Activated CD8-positive, alpha-beta memory T cell treated with anti-CD3 and anti-CD28 coated beads for 36 hours (primary cell): ENCODE measurements at regions not wholly inside any gene's neighbourhood (a gene's known extent, or its start where the extent isn't known, plus 50 kb on each side); places are given as distances from the start of the nearest gene placed in this dataset.

ENCODE experiments used
- CTCF ChIA-PET: fragments of 350-600 bp; sonication (Branson Sonifier 250); formaldehyde crosslinking; loops from one replicate; lab custom pipeline; 2021; ENCODE audit warnings: antibody characterized with exemption; lab: Charles Lee
- POLR2A ChIA-PET: fragments of 350-600 bp; sonication (Branson Sonifier 250); formaldehyde crosslinking; loops from one replicate; lab custom pipeline; 2021; ENCODE audit warnings: antibody characterized with exemption; lab: Charles Lee

DNA sequence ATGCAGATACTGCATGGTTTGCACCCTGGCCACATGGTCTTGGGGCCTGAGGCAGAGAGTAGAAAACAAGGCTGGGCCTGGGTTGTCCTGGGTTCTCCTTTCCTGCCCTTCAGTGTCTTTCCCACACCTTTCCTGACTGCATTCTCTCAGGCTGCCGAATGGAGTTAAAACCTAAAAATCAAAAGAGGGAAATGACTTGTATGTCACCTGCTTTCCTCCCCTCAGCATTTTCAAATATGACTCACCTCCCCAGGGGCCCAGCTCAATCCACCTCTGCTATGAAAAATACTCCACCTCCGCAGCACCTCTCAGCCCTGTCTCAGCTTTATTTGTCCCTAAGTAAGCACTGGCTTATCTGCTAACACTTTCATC is 457.8 kb upstream of the MEX3C start:
- POLR2A ChIA-PET, result no interaction called here
- CTCF ChIA-PET, result no interaction called here

DNA sequence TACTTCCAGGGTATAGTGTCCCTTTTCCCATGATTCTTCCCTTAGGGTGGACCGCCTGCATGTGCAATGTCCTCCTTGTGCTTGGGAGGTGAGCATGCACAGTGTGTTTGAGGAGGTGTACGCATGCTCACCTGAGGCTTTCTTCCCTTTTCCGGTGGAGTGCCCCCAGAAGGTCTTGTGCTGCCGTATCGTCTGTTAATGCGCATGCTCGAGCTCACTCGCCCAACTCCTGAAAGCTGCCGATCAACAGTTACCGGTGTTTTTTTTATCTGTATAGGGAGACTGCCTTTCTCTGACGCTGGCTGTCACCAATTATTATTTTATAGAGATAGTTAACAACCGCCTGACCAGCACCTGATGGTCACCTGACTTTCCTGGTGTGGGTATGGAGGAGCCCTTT is 458.8 kb upstream of the MEX3C start:
- ChIA-PET CTCF (no interaction called here), POLR2A (no interaction called here)

DNA sequence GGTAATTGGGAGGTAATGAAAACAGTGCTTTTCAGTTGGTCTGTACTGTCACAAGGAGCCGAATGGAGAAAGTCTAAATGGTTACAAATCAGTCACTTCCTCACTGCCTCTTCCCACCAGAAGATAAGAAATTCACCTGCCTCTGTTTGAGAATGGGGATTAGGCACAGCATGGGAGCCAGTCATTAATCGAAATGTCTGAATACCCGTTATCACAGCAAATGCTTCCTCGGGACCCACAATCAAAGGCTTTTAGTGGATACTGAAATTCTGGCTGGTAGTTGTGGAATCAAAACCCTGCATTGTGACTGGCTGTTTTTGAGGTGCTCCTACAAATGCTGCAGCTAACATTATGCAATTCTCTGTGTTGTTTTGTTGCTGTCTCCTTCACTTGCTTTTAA is 461.0 kb upstream of the MEX3C start:
- ChIA-PET POLR2A (no interaction called here), CTCF (no interaction called here)

DNA sequence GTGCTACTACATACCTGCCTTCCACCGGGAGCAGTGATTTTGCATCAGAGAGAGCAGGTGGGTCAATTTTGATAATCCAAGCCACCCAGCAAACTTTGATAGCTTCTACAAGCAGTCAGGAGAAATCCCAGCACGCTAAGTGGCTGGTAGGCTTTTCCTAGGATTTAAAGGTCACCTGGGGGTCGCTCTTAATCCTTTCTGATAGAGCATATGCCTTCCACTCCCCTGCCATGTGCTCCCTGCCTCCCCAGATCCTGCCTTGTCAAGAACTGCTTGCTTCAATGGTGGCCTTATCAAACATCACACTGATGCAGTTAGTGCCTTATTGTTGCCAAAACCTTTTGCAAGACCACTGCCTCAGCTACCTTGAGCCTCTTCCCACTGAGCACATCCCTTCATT is 462.3 kb upstream of the MEX3C start:
- POLR2A ChIA-PET, result no interaction called here
- CTCF ChIA-PET, result no interaction called here

DNA sequence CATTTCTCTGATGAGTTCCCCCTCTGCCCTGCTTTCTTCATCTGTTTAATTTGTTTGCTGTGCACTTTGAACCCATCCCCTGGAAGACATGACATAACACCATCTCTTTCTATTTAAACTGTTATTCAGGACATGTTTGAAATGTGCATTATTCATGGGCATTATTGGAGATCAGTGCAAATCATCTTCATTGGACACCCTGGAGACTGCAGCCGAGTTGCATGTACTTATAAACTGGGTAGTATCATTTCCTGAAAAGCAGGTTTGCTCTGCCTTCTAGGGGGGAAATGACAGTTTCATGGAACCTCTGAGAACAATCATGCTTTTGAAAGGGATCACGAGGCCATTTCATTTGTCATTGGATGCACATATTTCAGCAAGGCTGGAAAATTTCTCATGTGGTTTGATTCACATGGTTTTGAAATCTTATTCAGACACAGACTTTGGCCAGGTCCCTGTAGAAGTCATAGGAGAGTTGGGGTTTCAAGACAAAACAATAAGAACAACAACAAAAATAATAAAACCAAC is 462.8 kb upstream of the MEX3C start:
- ChIA-PET POLR2A (no interaction called here), CTCF (no interaction called here)

DNA sequence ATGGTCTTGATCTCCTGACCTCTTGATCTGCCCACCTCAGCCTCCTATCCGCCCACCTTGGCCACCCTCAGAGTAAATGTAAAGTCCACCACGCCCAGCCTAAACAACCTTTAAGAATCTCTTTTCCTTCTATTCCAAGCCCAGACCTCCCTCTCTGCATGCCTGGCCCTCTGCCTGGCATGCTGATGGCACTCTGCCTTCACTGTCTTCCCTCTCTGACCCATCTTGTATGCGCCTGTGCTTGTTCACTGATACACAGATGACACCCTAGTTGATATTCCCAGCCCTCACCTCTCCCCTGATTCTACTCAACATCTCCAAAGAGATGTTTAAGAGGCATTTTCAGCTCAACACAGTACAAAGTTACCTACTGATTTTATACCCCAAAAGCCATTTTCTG is 466.8 kb upstream of the MEX3C start:
- ChIA-PET POLR2A (no interaction called here), CTCF (no interaction called here)

DNA sequence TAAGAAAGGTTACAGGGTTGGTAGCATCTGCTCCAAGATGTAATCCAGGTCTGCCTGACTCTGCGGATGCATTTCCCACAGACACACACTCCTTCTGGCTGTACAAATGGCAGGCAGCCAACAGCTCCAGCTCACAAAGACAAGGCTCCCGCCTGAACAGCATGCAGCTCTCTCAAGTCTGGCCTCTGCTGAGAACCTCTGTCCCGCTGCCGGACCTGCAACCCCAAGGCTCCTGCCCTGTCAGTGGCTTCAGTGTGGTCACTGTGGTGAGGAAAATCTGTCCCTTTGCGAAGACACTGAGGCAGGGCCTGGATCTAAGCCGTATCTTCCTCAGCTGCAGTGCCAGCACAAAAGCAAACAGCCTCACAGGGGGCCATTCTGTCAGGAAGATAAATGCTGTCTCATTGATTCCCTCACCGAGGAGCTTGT is 469.3 kb upstream of the MEX3C start:
- POLR2A ChIA-PET, result no interaction called here
- CTCF ChIA-PET, result no interaction called here

DNA sequence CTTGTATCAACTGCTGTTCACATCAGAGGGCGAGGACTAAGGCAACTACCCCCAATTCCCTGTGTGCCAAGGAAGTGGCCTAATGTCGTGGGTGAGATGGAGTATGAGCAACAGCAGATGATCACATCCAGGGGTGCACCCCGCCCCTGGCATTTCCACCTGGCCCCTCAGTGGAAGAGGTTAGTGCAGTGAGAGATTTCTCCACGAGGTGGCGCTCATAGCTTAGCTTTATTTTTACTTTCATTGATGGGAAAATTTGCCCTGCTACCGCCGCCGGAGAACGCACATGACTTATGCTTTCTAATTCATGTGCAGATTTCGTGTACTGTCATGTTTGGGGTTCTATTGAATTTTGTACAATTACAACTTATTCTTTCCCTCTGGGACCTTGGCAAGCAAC is 470.6 kb upstream of the MEX3C start:
- CTCF ChIA-PET, result no interaction called here
- POLR2A ChIA-PET, result no interaction called here

DNA sequence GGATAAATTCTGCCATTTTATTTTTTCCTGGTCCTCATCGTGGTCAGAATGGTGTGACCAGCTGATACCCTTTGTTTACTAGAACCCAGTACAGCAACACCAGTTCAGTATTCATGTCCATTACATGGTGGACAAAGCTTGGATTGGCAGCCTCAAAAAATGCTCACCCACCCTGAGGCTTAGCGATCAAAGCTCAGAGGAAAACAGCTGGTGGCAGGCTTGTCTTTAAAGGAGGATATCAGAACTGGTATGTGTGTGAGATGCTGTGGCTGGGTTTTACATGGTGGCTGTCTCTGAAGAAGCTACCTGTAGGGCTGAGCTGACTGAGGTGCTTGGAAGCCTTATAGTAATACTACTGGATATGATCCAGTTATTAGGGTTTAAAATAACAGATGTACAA is 471.1 kb upstream of the MEX3C start:
- ChIA-PET POLR2A (no interaction called here), CTCF (no interaction called here)

DNA sequence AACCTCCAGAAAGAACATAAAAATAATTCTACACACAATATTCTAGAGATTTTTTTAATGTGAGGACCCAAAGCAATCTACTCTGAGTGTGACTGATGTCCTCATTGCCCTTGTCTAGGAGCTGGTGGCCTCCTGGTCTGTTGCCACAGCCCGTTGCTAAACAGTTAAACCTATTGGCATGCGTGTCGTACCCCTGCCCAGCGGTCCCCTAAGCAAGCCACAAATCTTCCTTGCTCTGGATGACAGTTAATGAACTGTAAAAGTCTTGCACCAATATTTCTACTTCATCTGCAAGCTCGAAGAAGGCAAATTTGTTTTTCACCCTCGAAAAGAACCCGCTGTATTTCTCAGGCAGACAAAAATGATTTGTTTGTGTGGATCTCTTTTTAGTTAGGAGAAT is 489.1 kb upstream of the MEX3C start:
- CTCF ChIA-PET, result no interaction called here

DNA sequence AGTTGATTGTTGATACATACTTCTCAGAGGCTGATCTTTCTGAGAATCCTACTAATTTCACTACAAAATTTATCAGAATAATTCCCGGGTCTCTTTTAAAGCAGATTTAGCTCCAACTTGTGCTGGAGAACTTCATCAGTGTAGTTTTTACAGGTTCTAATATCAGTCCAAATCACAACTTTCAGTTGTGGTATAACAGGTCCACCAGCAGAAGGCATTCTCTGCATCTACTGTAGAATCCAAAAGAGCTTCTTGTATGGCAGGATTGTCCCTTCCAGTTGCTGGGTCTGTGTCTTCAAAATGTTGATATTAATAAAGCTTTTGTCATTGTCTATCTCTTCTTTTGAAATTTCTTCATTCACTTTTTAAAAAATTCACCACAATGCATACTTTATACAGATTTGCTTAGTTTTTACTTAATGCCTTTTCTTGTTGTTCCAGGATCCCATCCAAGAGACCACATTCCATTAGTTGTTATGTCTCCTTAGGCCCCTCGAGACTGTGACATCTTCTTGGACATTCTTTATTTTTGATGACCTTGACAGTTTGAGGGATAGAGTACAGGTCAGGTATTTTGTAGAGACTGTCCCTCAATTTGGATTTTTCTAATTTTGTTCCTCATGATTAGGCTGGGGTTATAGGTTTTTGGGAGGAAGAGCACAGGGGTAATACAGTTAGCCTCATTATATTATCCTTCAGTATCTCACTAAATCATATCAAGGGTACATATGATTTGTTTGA is 490.5 kb upstream of the MEX3C start:
- ChIA-PET CTCF (no interaction called here), POLR2A (no interaction called here)

More for the DNA sequence above, 489.1 kb upstream of the MEX3C start:
- POLR2A ChIA-PET, result no interaction called here

DNA sequence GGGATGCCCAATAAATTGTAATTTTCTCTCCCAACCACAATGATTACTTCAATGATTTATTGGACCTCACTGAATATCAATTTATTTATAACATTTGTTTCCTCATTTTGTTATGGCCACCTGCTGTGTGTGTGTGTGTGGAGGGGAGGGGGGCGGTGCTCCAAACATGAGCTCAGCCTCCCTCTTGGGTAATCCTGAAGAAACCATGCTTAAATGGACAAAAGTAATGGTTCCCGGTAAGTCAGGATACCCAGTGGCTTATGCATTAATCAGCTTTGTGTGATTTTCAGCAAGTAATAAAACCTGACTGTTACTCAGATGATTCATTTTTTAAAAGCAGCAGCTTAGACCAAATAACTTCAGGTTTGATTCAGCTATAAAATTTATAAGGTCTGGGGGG is 495.1 kb upstream of the MEX3C start:
- POLR2A ChIA-PET, result no interaction called here

DNA sequence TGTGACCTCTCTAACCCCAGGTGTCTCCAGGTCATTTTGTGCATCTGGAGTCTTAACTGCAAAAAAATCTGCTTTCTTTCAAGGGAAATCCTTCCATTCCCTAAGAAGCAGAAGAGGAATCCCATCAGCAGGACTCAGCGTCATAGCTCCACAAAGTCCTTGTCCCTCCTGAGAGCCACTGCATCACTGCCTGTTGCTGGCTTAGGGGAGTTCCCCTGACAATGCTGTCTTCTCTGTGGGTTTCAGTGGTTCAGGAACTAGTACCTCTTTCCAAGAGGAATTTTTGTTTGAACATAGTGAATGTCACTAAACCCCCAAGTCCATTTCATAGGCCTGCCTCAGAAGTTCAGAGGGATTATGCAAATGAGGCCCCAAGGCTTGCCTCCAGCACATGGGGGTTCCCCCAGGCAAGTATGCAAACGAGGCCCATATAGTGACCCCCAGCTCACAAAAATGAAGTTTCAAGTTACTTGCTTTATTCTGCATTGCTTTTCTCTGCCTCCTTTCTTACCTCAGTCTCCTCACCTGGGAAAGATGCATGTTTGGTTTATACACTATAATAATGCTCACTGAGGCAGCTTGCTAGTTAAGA is 513.9 kb upstream of the MEX3C start:
- POLR2A ChIA-PET, result no interaction called here
- CTCF ChIA-PET, result no interaction called here

More for the DNA sequence above, 495.1 kb upstream of the MEX3C start:
- CTCF ChIA-PET, result no interaction called here

DNA sequence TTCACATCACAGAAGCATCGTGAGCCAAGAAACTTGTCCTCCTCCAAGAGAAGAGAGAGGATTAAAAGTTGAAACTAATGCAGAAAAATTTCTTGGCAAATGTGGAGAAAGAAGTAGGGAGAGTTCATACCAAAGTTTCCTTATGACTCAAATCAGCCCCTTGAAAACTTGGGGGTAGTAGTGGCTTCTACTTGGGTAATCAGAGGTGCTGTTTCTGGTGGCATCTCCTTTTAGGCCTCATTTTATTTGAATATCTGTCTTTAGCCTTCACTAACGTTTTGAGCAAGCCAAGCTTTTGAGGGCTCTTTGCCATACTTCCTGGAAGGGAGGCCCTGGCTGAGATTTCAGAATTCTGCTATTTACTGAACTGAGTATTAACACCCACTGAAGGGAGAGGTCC is 515.3 kb upstream of the MEX3C start:
- POLR2A ChIA-PET, result no interaction called here
- CTCF ChIA-PET, result no interaction called here

DNA sequence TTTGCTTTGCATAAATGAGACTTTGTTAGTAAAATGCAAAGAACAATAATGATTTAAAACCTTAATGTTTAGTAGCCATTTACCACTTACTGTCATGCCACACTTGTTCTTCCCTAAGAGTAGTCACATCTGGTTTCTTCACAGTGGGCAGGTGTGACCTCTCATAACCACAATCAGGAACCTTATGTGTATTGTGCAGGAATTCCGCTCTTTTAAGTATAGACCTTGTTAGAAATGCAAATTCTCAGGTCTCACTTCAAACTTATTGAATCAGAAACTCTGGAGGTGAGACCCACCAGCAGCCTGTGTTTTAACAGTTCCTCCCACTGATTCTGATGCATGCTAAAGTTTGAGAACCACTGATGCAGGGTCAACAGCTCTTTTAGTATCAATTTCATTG is 518.8 kb upstream of the MEX3C start:
- ChIA-PET POLR2A (no interaction called here), CTCF (no interaction called here)

DNA sequence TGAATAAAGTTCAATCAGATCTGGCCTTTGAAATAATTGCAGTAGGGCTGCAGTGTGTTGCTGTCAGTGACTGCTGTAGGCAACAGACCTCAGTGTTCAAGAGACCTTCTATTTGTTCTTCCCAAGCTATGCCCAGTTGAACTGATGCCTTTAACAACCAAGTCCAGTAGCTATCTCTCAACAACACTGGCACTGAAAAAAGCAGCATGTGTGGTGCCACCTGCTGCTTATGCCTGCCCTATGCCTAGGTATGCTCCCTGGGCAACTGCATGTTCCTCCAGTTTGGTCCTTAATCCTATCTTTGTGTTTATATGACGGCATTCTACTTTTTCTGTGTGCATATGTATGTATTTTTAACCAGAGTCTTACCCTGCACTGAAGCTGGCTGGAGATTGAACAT is 523.9 kb upstream of the MEX3C start:
- CTCF ChIA-PET, result interaction anchor here (0.6 kb wide), 1 partner anchor 1423 kb away, joined by 3 read pairs; no protein-coding TSS in a partner anchor
- POLR2A ChIA-PET, result no interaction called here

DNA sequence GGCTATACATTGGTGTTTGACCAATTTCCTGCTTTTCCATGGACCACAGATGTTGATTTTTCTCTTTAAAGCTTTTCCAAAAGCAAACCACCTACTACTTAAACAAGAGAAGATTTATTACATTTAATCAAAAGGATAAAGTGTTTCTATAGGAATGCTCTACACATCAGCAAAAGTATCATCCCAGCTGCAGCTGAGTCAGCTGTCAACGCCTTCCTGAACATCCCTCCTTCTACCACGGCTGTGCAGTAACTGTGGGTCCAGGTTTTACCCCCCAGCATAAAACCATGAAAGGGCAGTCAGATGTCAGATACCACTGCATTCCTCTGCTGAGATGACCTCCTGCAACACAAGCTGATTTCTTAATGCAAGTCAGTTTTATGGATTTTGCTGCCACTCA is 524.5 kb upstream of the MEX3C start:
- POLR2A ChIA-PET, result no interaction called here
- CTCF ChIA-PET, result interaction anchor here (0.6 kb wide), 1 partner anchor 1423 kb away, joined by 3 read pairs; no protein-coding TSS in a partner anchor

DNA sequence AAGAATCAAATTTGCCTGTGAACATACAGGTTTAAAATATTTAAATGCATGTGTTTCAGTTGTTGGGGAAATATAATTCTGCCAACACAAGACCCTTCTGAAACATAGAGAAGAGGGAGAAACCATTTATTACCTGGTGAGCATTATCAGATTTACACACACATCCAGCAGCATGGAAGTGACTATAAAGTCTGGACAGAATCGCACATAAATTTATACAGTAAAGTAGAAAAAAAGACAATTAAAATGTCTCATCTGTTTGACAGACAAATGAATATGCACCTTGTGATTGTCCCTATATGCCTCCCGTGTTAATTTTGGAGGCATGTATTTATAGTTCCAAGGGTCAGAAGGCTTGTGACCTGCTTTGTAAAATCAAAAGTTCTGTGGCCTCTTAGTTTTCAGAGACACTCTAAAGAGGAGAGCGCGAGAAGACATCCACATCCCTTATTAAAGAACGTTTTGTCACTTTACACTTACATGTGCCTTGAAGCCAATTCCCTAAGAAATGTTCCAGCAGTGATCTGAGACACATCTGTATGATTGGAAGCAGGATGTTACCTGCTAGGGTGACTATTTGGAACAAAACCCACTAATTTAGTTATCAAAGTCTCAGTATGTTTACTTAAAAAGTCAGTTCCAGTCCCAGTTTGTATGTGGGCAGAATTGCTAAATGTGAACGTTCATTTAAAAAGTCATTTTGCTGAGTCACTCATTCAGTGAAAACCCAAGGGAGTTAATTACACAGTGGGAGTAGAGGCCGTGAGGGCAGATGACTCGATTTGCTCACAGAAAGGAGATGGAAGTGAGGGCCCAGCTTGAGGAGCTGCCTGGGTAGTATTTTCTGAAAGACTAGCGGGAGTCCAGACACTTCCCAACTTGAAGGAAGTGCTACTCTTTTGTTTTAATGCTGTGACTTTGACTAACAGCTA is 527.6 kb upstream of the MEX3C start:
- ChIA-PET POLR2A (no interaction called here), CTCF (interaction anchor here (0.6 kb wide), 1 partner anchor 266 kb away, joined by 4 read pairs; no protein-coding TSS in a partner anchor)

DNA sequence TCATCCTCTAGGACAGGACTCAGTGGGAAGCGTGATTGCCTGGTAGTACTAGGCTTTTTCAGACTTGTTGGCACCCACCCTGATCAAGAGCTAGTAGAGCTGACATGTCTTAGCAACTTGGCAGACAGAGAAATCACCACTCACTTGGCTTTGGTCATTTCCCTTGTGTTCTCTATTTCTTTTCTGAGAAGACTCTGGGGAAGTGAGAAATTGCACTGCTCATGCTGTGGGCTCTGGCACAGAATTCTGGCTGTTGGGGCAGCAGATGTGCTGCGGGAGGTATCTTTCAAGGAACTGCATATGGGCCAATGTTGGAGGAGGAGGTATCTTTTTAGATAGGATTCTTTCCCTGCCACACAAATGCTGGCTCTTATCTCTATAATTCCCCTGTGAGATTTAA is 529.1 kb upstream of the MEX3C start:
- CTCF ChIA-PET, result no interaction called here
- POLR2A ChIA-PET, result no interaction called here

DNA sequence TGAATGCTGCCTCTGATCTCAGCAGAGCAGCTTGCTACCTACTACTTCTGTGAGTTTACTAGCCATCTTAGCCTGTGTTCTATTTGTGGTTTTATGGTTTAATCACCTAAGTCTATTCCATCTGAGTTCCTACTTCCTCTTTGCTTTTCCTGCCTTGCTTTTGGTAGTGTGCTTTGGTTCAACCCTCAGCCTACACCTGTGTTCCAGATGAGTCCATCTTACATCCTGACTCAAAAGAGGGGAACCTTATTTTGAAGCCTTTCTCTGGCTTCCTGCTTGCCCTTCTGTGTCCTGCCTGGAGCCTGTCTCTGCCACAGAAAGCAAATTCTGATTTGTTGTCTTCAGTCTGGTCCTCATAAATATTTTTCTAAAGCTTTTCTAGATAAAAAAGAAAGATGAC is 530.3 kb upstream of the MEX3C start:
- POLR2A ChIA-PET, result no interaction called here
- CTCF ChIA-PET, result no interaction called here
